ENCODE measurements at regions not wholly inside any gene's neighbourhood (a gene's known extent, or its start where the extent isn't known, plus 50 kb on each side); places are given as distances from the start of the nearest gene placed in this dataset.

GRCh38 chr5:62707563-62707962, 128.9 kb downstream of the LRRC70 start:
- no peak overlapping the region for H3K27ac ChIP-seq (ENCODE audit: low read length)

GRCh38 chr5:62707131-62707530, 128.5 kb downstream of the LRRC70 start:
- Histone ChIP-seq H3K9me3 (ENCODE audit: control insufficient read depth, low read depth, low read length) (no peaks in the 10 kb centered on the region), H3K4me3 (ENCODE audit: low read length) (no peak overlapping the region), H3K4me1 (ENCODE audit: control insufficient read depth, low read depth, low read length) (no peaks in the 10 kb centered on the region), H3K36me3 (ENCODE audit: control insufficient read depth, low read depth, low read length) (no peaks in the 10 kb centered on the region), H3K27me3 (ENCODE audit: control insufficient read depth, insufficient read depth, low read length) (no peaks in the 10 kb centered on the region), H3K9ac (ENCODE audit: low read length) (no peak overlapping the region), H3K27ac (ENCODE audit: low read length) (no peak overlapping the region)

More at GRCh38 chr5:62707563-62707962, 128.9 kb downstream of the LRRC70 start:
- H3K4me1 ChIP-seq (ENCODE audit: control insufficient read depth, low read depth, low read length) = no peaks in the 10 kb centered on the region
- no peak overlapping the region for H3K9ac ChIP-seq (ENCODE audit: low read length)
- no peaks in the 10 kb centered on the region for H3K9me3 ChIP-seq (ENCODE audit: control insufficient read depth, low read depth, low read length)
- no peaks in the 10 kb centered on the region for H3K36me3 ChIP-seq (ENCODE audit: control insufficient read depth, low read depth, low read length)
- no peak overlapping the region for H3K4me3 ChIP-seq (ENCODE audit: low read length)
- H3K27me3 ChIP-seq (ENCODE audit: control insufficient read depth, insufficient read depth, low read length) = no peaks in the 10 kb centered on the region

- Histone ChIP-seq H3K4me1 (ENCODE audit: control insufficient read depth, low read depth, low read length) (no peaks in the 10 kb centered on the region), H3K9ac (ENCODE audit: low read length) (no peak overlapping the region), H3K9me3 (ENCODE audit: control insufficient read depth, low read depth, low read length) (no peaks in the 10 kb centered on the region), H3K27me3 (ENCODE audit: control insufficient read depth, insufficient read depth, low read length) (no peaks in the 10 kb centered on the region), H3K4me3 (ENCODE audit: low read length) (no peak overlapping the region), H3K27ac (ENCODE audit: low read length) (no peak overlapping the region), H3K36me3 (ENCODE audit: control insufficient read depth, low read depth, low read length) (no peaks in the 10 kb centered on the region)
Observed at GRCh38 chr5:62705022-62705421, 126.4 kb downstream of the LRRC70 start.

GRCh38 chr5:62702126-62702525, 123.5 kb downstream of the LRRC70 start:
- H3K27me3 ChIP-seq (ENCODE audit: control insufficient read depth, insufficient read depth, low read length) = no peaks in the 10 kb centered on the region
- H3K9ac ChIP-seq (ENCODE audit: low read length) = no peak overlapping the region
- H3K4me1 ChIP-seq (ENCODE audit: control insufficient read depth, low read depth, low read length) = no peaks in the 10 kb centered on the region
- no peaks in the 10 kb centered on the region for H3K9me3 ChIP-seq (ENCODE audit: control insufficient read depth, low read depth, low read length)
- H3K27ac ChIP-seq (ENCODE audit: low read length) = no peak overlapping the region
- H3K4me3 ChIP-seq (ENCODE audit: low read length) = no peak overlapping the region
- no peaks in the 10 kb centered on the region for H3K36me3 ChIP-seq (ENCODE audit: control insufficient read depth, low read depth, low read length)

GRCh38 chr5:62701036-62701435, 122.4 kb downstream of the LRRC70 start:
- Histone ChIP-seq H3K36me3 (ENCODE audit: control insufficient read depth, low read depth, low read length) (no peaks in the 10 kb centered on the region), H3K27ac (ENCODE audit: low read length) (no peak overlapping the region), H3K4me1 (ENCODE audit: control insufficient read depth, low read depth, low read length) (no peaks in the 10 kb centered on the region), H3K27me3 (ENCODE audit: control insufficient read depth, insufficient read depth, low read length) (no peaks in the 10 kb centered on the region), H3K9ac (ENCODE audit: low read length) (no peak overlapping the region), H3K4me3 (ENCODE audit: low read length) (no peak overlapping the region), H3K9me3 (ENCODE audit: control insufficient read depth, low read depth, low read length) (no peaks in the 10 kb centered on the region)

GRCh38 chr5:62698756-62699155, 120.1 kb downstream of the LRRC70 start:
- Histone ChIP-seq H3K36me3 (ENCODE audit: control insufficient read depth, low read depth, low read length) (no peaks in the 10 kb centered on the region), H3K27ac (ENCODE audit: low read length) (no peak overlapping the region), H3K4me1 (ENCODE audit: control insufficient read depth, low read depth, low read length) (no peaks in the 10 kb centered on the region), H3K9ac (ENCODE audit: low read length) (no peak overlapping the region), H3K27me3 (ENCODE audit: control insufficient read depth, insufficient read depth, low read length) (no peaks in the 10 kb centered on the region), H3K9me3 (ENCODE audit: control insufficient read depth, low read depth, low read length) (no peaks in the 10 kb centered on the region), H3K4me3 (ENCODE audit: low read length) (no peak overlapping the region)

GRCh38 chr5:62695274-62695673, 116.7 kb downstream of the LRRC70 start:
- Histone ChIP-seq H3K27me3 (ENCODE audit: control insufficient read depth, insufficient read depth, low read length) (no peaks in the 10 kb centered on the region), H3K9me3 (ENCODE audit: control insufficient read depth, low read depth, low read length) (no peaks in the 10 kb centered on the region), H3K36me3 (ENCODE audit: control insufficient read depth, low read depth, low read length) (no peaks in the 10 kb centered on the region), H3K9ac (ENCODE audit: low read length) (no peak overlapping the region), H3K4me3 (ENCODE audit: low read length) (no peak overlapping the region), H3K4me1 (ENCODE audit: control insufficient read depth, low read depth, low read length) (no peaks in the 10 kb centered on the region), H3K27ac (ENCODE audit: low read length) (no peak overlapping the region)

GRCh38 chr5:62692946-62693713, 114.5 kb downstream of the LRRC70 start:
- H3K4me1 ChIP-seq (ENCODE audit: control insufficient read depth, low read depth, low read length) = no peaks in the 10 kb centered on the region
- no peak overlapping the region for H3K4me3 ChIP-seq (ENCODE audit: low read length)
- H3K36me3 ChIP-seq (ENCODE audit: control insufficient read depth, low read depth, low read length) = no peaks in the 10 kb centered on the region
- H3K27ac ChIP-seq (ENCODE audit: low read length) = no peak overlapping the region
- H3K9me3 ChIP-seq (ENCODE audit: control insufficient read depth, low read depth, low read length) = no peaks in the 10 kb centered on the region
- no peaks in the 10 kb centered on the region for H3K27me3 ChIP-seq (ENCODE audit: control insufficient read depth, insufficient read depth, low read length)
- no peak overlapping the region for H3K9ac ChIP-seq (ENCODE audit: low read length)

- no peaks in the 10 kb centered on the region for H3K27me3 ChIP-seq (ENCODE audit: control insufficient read depth, insufficient read depth, low read length)
- H3K4me1 ChIP-seq (ENCODE audit: control insufficient read depth, low read depth, low read length) = no peaks in the 10 kb centered on the region
- H3K9ac ChIP-seq (ENCODE audit: low read length) = no peak overlapping the region
- no peak overlapping the region for H3K4me3 ChIP-seq (ENCODE audit: low read length)
- H3K36me3 ChIP-seq (ENCODE audit: control insufficient read depth, low read depth, low read length) = no peaks in the 10 kb centered on the region
- no peak overlapping the region for H3K27ac ChIP-seq (ENCODE audit: low read length)
- no peaks in the 10 kb centered on the region for H3K9me3 ChIP-seq (ENCODE audit: control insufficient read depth, low read depth, low read length)
Observed at GRCh38 chr5:62691946-62692345, 113.3 kb downstream of the LRRC70 start.

- Histone ChIP-seq H3K27me3 (ENCODE audit: control insufficient read depth, insufficient read depth, low read length) (no peaks in the 10 kb centered on the region), H3K9me3 (ENCODE audit: control insufficient read depth, low read depth, low read length) (no peaks in the 10 kb centered on the region), H3K4me3 (ENCODE audit: low read length) (no peak overlapping the region), H3K36me3 (ENCODE audit: control insufficient read depth, low read depth, low read length) (no peaks in the 10 kb centered on the region), H3K4me1 (ENCODE audit: control insufficient read depth, low read depth, low read length) (no peaks in the 10 kb centered on the region), H3K9ac (ENCODE audit: low read length) (no peak overlapping the region), H3K27ac (ENCODE audit: low read length) (no peak overlapping the region)
Observed at GRCh38 chr5:62690421-62690820, 111.8 kb downstream of the LRRC70 start.

GRCh38 chr5:62689599-62690368, 111.2 kb downstream of the LRRC70 start:
- no peaks in the 10 kb centered on the region for H3K9me3 ChIP-seq (ENCODE audit: control insufficient read depth, low read depth, low read length)
- H3K9ac ChIP-seq (ENCODE audit: low read length) = no peak overlapping the region
- H3K4me1 ChIP-seq (ENCODE audit: control insufficient read depth, low read depth, low read length) = no peaks in the 10 kb centered on the region
- H3K4me3 ChIP-seq (ENCODE audit: low read length) = no peak overlapping the region
- no peaks in the 10 kb centered on the region for H3K36me3 ChIP-seq (ENCODE audit: control insufficient read depth, low read depth, low read length)
- H3K27ac ChIP-seq (ENCODE audit: low read length) = no peak overlapping the region
- H3K27me3 ChIP-seq (ENCODE audit: control insufficient read depth, insufficient read depth, low read length) = no peaks in the 10 kb centered on the region

GRCh38 chr5:62686692-62687091, 108.1 kb downstream of the LRRC70 start:
- Histone ChIP-seq H3K36me3 (ENCODE audit: control insufficient read depth, low read depth, low read length) (no peaks in the 10 kb centered on the region), H3K4me3 (ENCODE audit: low read length) (no peak overlapping the region), H3K9me3 (ENCODE audit: control insufficient read depth, low read depth, low read length) (no peaks in the 10 kb centered on the region), H3K27ac (ENCODE audit: low read length) (no peak overlapping the region), H3K9ac (ENCODE audit: low read length) (no peak overlapping the region), H3K27me3 (ENCODE audit: control insufficient read depth, insufficient read depth, low read length) (no peaks in the 10 kb centered on the region), H3K4me1 (ENCODE audit: control insufficient read depth, low read depth, low read length) (no peaks in the 10 kb centered on the region)

Data from iPS-18a (cell line).